ENCODE measurements at regions not wholly inside any gene's neighbourhood (a gene's known extent, or its start where the extent isn't known, plus 50 kb on each side); places are given as distances from the start of the nearest gene placed in this dataset.

DNA sequence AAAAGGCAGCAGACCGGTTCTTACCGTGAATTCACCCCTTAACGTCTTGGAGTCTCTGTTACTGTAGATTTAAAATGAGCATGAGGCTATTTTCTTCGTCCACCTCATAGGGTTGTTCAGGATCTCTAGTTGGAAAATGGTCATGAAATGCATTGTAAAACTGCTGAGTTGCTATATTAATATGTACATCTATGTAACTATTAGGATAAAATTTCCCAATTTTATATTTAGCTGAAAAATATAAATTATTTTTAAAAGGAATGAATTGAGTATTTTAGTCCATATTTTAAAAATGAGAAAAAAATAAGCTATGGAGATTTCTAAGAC, 272.7 kb downstream of the ALG10B start:
- H3K4me3 ChIP-seq (ENCODE audit: severe bottlenecking) = no peak overlapping the region
- ATAC-seq (ENCODE audit: low read depth) (no peak), DNase-seq (ENCODE audit: low spot score) (no peak)
- H3K36me3 ChIP-seq (ENCODE audit: low read depth) = no peaks in the 10 kb centered on the region
- H3K9me3 ChIP-seq (ENCODE audit: severe bottlenecking) = no peaks in the 10 kb centered on the region
- no peak overlapping the region for H3K27ac ChIP-seq (ENCODE audit: poor library complexity, severe bottlenecking)
- H3K4me1 ChIP-seq (ENCODE audit: insufficient read depth, poor library complexity, severe bottlenecking) = peaks cover 7% of the 10 kb centered on the region
- TF ChIP-seq, protein P1, sequence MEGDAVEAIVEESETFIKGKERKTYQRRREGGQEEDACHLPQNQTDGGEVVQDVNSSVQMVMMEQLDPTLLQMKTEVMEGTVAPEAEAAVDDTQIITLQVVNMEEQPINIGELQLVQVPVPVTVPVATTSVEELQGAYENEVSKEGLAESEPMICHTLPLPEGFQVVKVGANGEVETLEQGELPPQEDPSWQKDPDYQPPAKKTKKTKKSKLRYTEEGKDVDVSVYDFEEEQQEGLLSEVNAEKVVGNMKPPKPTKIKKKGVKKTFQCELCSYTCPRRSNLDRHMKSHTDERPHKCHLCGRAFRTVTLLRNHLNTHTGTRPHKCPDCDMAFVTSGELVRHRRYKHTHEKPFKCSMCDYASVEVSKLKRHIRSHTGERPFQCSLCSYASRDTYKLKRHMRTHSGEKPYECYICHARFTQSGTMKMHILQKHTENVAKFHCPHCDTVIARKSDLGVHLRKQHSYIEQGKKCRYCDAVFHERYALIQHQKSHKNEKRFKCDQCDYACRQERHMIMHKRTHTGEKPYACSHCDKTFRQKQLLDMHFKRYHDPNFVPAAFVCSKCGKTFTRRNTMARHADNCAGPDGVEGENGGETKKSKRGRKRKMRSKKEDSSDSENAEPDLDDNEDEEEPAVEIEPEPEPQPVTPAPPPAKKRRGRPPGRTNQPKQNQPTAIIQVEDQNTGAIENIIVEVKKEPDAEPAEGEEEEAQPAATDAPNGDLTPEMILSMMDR (IDR thresholded peaks at IDR 0.05; ENCODE audit: poor library complexity, severe bottlenecking) = no peak
- H3K27me3 ChIP-seq (ENCODE audit: insufficient read depth, poor library complexity, severe bottlenecking) = no peaks in the 10 kb centered on the region

DNA sequence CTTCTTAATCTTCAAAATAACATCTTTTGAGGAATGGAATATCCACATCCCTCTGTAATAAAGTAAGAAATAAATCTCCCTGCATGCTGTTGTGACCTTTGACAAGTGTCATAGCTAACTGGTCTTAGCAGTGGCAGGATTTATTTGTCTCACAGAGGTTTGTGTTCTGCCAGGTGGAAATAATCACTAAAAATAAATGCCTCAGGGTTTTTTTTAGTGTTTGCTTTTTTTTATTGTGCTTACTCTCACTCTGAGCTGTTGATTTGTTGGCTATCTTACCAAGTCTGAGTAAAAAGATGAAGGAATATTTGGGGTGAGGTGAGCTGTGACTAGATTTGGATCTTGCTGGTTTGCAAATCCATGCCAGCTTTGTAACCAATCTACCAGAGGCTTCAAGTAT, 285.4 kb downstream of the ALG10B start:
- Histone ChIP-seq H3K36me3 (ENCODE audit: low read depth) (no peaks in the 10 kb centered on the region), H3K4me1 (ENCODE audit: insufficient read depth, poor library complexity, severe bottlenecking) (no peaks in the 10 kb centered on the region), H3K9me3 (ENCODE audit: severe bottlenecking) (peaks cover 2% of the 10 kb centered on the region), H3K27me3 (ENCODE audit: insufficient read depth, poor library complexity, severe bottlenecking) (no peaks in the 10 kb centered on the region), H3K4me3 (ENCODE audit: severe bottlenecking) (no peak overlapping the region), H3K27ac (ENCODE audit: poor library complexity, severe bottlenecking) (no peak overlapping the region)
- TF ChIP-seq, protein P1 (IDR thresholded peaks at IDR 0.05; ENCODE audit: poor library complexity, severe bottlenecking) = no peak
- no peak for DNase-seq (ENCODE audit: low spot score)
- no peak for ATAC-seq (ENCODE audit: low read depth)
